H1 (cell line): ENCODE measurements at regions not wholly inside any gene's neighbourhood (a gene's known extent, or its start where the extent isn't known, plus 50 kb on each side); places are given as distances from the start of the nearest gene placed in this dataset.

ENCODE experiments used
- CTCF ChIA-PET: fragments of 300-600 bp; sonication (Branson Sonifier 250); formaldehyde crosslinking; loops from one replicate; lab custom pipeline; 2021; ENCODE audit not compliant: partially characterized antibody; lab: Charles Lee
- POLR2A ChIA-PET: fragments of 300-600 bp; sonication (Branson Sonifier 250); formaldehyde crosslinking; loops from one replicate; lab custom pipeline; 2021; ENCODE audit warnings: inconsistent platforms; ENCODE audit not compliant: partially characterized antibody; lab: Charles Lee
- DNase-seq, 2 experiments: peaks; one replicate each; pipeline versions ENCODE4 v3.0.0 to v3.0.0-alpha.2; 2010 to 2022; ENCODE audit warnings: low spot score in 2 of 2, low read depth in 1 of 2, mixed read lengths in 1 of 2
- FAIRE-seq: peaks from 2 replicates; lab custom pipeline; 2011; peaks lifted over from hg19 to GRCh38; lab: Jason Lieb, UNC
- H2AFZ ChIP-seq: 2 replicates; pipeline ENCODE4 v1.8.1; 2012; ENCODE audit warnings: low read length, inconsistent platforms
- H2AK5ac ChIP-seq: 2 replicates; pipeline ENCODE4 v1.6.1; 2013; ENCODE audit warnings: low read depth, low read length
- H2BK120ac ChIP-seq: replicated peaks from 2 replicates; pipeline ENCODE3; 2013; ENCODE audit warnings: low read depth, low read length, inconsistent platforms
- H2BK12ac ChIP-seq: 2 replicates; pipeline ENCODE4 v1.6.1; 2013; ENCODE audit warnings: low read depth, low read length
- H2BK15ac ChIP-seq: 2 replicates; pipeline ENCODE4 v1.6.1; 2013; ENCODE audit warnings: low read length
- H2BK20ac ChIP-seq: 2 replicates; pipeline ENCODE4 v1.6.1; 2013; ENCODE audit warnings: low read length
- H2BK5ac ChIP-seq: 2 replicates; pipeline ENCODE4 v1.6.1; 2013; ENCODE audit warnings: low read depth, low read length
- H3K14ac ChIP-seq: 2 replicates; pipeline ENCODE4 v1.6.1; 2013; ENCODE audit warnings: inconsistent platforms; ENCODE audit not compliant: insufficient read length
- H3K18ac ChIP-seq: 2 replicates; pipeline ENCODE4 v1.6.1; 2013; ENCODE audit warnings: low read length; ENCODE audit errors: extremely low read depth
- H3K23ac ChIP-seq: 2 replicates; pipeline ENCODE4 v1.6.1; 2013; ENCODE audit warnings: inconsistent platforms; ENCODE audit not compliant: insufficient read length
- H3K23me2 ChIP-seq: 2 replicates; pipeline ENCODE4 v1.6.1; 2013; ENCODE audit warnings: low read depth, low read length
- H3K27ac ChIP-seq: 2 replicates; pipeline ENCODE4 v1.6.1; 2011; ENCODE audit warnings: low read depth, low read length, inconsistent platforms
- H3K27me3 ChIP-seq, 4 experiments: replicated peaks in 1 of 4; 1 replicate in 1 of 4; 2 replicates in 3 of 4; pipeline versions ENCODE4 v1.6.1 to v1.8.1; 2011 to 2013; ENCODE audit warnings: low read length in 3 of 4, mild to moderate bottlenecking in 3 of 4, inconsistent platforms in 2 of 4, mixed read lengths in 2 of 4, moderate library complexity in 1 of 4; ENCODE audit not compliant: control insufficient read depth in 3 of 4, insufficient read depth in 3 of 4; ENCODE audit errors: extremely low read depth in 1 of 4
- H3K36me3 ChIP-seq, 4 experiments: 2 replicates each; pipeline versions ENCODE4 v1.6.1 to v1.8.1; 2011 to 2013; ENCODE audit warnings: mild to moderate bottlenecking in 4 of 4, low read length in 3 of 4, moderate library complexity in 2 of 4, control low read depth in 1 of 4, inconsistent platforms in 1 of 4; ENCODE audit not compliant: insufficient read depth in 4 of 4, control insufficient read depth in 2 of 4
- H3K4ac ChIP-seq: replicated peaks from 2 replicates; pipeline ENCODE3; 2013; ENCODE audit warnings: low read length, low read depth, mixed read lengths, inconsistent platforms; ENCODE audit not compliant: insufficient read length
- H3K4me1 ChIP-seq, 4 experiments: replicated peaks in 1 of 4; 1 replicate in 1 of 4; 2 replicates in 3 of 4; pipeline versions ENCODE4 v1.6.1 to v1.8.1; 2011 to 2013; ENCODE audit warnings: low read length in 3 of 4, inconsistent platforms in 2 of 4, mixed read lengths in 1 of 4; ENCODE audit not compliant: insufficient read depth in 4 of 4, control insufficient read depth in 3 of 4
- H3K4me2 ChIP-seq, 2 experiments: 2 replicates each; pipeline versions ENCODE4 v1.6.1 to v1.8.1; 2011 to 2013; ENCODE audit warnings: low read depth in 2 of 2, low read length in 2 of 2, control low read depth in 1 of 2, inconsistent platforms in 1 of 2, mild to moderate bottlenecking in 1 of 2; ENCODE audit not compliant: insufficient read depth in 1 of 2
- H3K4me3 ChIP-seq, 4 experiments: fragments of 200-600, 300-600 bp in 1 of 4; sonication (generic), shearing (Covaris generic), sonication (Bioruptor Twin) in 1 of 4; 2 replicates each; pipeline versions ENCODE4 v1.5.1 to v1.8.1; 2011 to 2016; ENCODE audit warnings: low read length in 4 of 4, low read depth in 3 of 4, control low read depth in 2 of 4, inconsistent platforms in 2 of 4, mild to moderate bottlenecking in 2 of 4, mixed read lengths in 1 of 4, moderate library complexity in 1 of 4; ENCODE audit not compliant: insufficient read depth in 2 of 4; ENCODE audit errors: extremely low read depth in 1 of 4
- H3K56ac ChIP-seq: replicated peaks from 2 replicates; pipeline ENCODE3; 2013; ENCODE audit warnings: low read depth, mild to moderate bottlenecking, mixed read lengths, low read length, inconsistent platforms; ENCODE audit not compliant: insufficient read length
- H3K79me1 ChIP-seq: 2 replicates; pipeline ENCODE4 v1.6.1; 2013; ENCODE audit warnings: low read depth, low read length, control low read depth
- H3K79me2 ChIP-seq, 2 experiments: 2 replicates each; pipeline versions ENCODE4 v1.6.1 to v1.8.1; 2012 to 2013; ENCODE audit warnings: low read length in 2 of 2, mild to moderate bottlenecking in 2 of 2, inconsistent platforms in 1 of 2; ENCODE audit not compliant: insufficient read depth in 2 of 2, control insufficient read depth in 1 of 2
- H3K9ac ChIP-seq, 4 experiments: replicated peaks in 1 of 4; 1 replicate in 1 of 4; 2 replicates in 3 of 4; pipeline versions ENCODE4 v1.6.1 to v1.8.1; 2011 to 2013; ENCODE audit warnings: low read depth in 3 of 4, low read length in 3 of 4, control low read depth in 2 of 4, mild to moderate bottlenecking in 2 of 4, moderate library complexity in 2 of 4, inconsistent platforms in 1 of 4; ENCODE audit errors: extremely low read depth in 1 of 4
- H3K9me3 ChIP-seq, 2 experiments: 2 replicates each; pipeline versions ENCODE4 v1.6.1 to v1.8.1; 2012 to 2013; ENCODE audit warnings: mild to moderate bottlenecking in 2 of 2, moderate library complexity in 2 of 2, control low read depth in 1 of 2, inconsistent platforms in 1 of 2, low read depth in 1 of 2, low read length in 1 of 2, mixed read lengths in 1 of 2; ENCODE audit not compliant: insufficient read depth in 2 of 2
- H4K20me1 ChIP-seq, 2 experiments: replicated peaks in 1 of 2; 2 replicates each; pipeline versions ENCODE3 to v1.8.1; 2011 to 2013; ENCODE audit warnings: inconsistent platforms in 2 of 2, low read length in 2 of 2, mild to moderate bottlenecking in 1 of 2; ENCODE audit not compliant: insufficient read depth in 2 of 2, control insufficient read depth in 1 of 2
- H4K5ac ChIP-seq: 2 replicates; pipeline ENCODE4 v1.6.1; 2013; ENCODE audit warnings: low read length, low read depth, mixed read lengths, inconsistent platforms; ENCODE audit not compliant: insufficient read length
- H4K8ac ChIP-seq: 2 replicates; pipeline ENCODE4 v1.8.0; 2013; ENCODE audit warnings: mild to moderate bottlenecking, moderate library complexity, low read length, inconsistent platforms; ENCODE audit not compliant: insufficient read depth; ENCODE audit errors: extremely low read depth
- H4K91ac ChIP-seq: replicated peaks from 2 replicates; pipeline ENCODE3; 2013; ENCODE audit warnings: low read length, mixed read lengths, inconsistent platforms; ENCODE audit not compliant: insufficient read length
- ATF3 ChIP-seq: IDR thresholded peaks from 2 replicates; pipeline ENCODE4 v1.6.1; 2011; ENCODE audit warnings: low read depth, mild to moderate bottlenecking, low read length; ENCODE audit not compliant: insufficient read depth
- CBX8 ChIP-seq: fragments of 300-800, 300-1000 bp; sonication (generic); IDR thresholded peaks from 2 replicates; pipeline ENCODE4 v1.7.1; 2016; ENCODE audit warnings: low read depth, low read length, borderline replicate concordance
- CEBPB ChIP-seq: IDR thresholded peaks from 2 replicates; pipeline ENCODE4 v1.6.1; 2012; ENCODE audit warnings: low read depth, low read length
- FOSL1 ChIP-seq: IDR thresholded peaks from 2 replicates; pipeline ENCODE4 v1.6.1; 2011; ENCODE audit warnings: mild to moderate bottlenecking, low read depth, low read length, moderate library complexity; ENCODE audit not compliant: insufficient read depth
- HDAC2 ChIP-seq, 2 experiments: fragments of 300-600 bp in 1 of 2; sonication (generic) in 1 of 2; IDR thresholded peaks; 2 replicates each; pipeline ENCODE4 v1.6.1; 2011 to 2012; ENCODE audit warnings: low read depth in 2 of 2, low read length in 2 of 2, mild to moderate bottlenecking in 2 of 2, moderate library complexity in 2 of 2, borderline replicate concordance in 1 of 2, inconsistent platforms in 1 of 2
- HDAC6 ChIP-seq: IDR thresholded peaks from one replicate; pipeline ENCODE4 v1.7.1; 2012; ENCODE audit warnings: low read depth, mild to moderate bottlenecking, inconsistent platforms, low read length, moderate library complexity
- JUND ChIP-seq: IDR thresholded peaks from 2 replicates; pipeline ENCODE4 v1.6.1; 2011; ENCODE audit warnings: mild to moderate bottlenecking, improper control_type of control experiment, low read length
- KDM1A ChIP-seq: fragments of 200-600, 300-600 bp; sonication (generic); IDR thresholded peaks from 2 replicates; pipeline ENCODE4 v1.7.1; 2016; ENCODE audit warnings: mild to moderate bottlenecking, low read length, borderline replicate concordance
- POU5F1 ChIP-seq: IDR thresholded peaks from 2 replicates; pipeline ENCODE4 v1.6.1; 2011; ENCODE audit warnings: low read depth, mild to moderate bottlenecking, low read length, moderate library complexity
- RXRA ChIP-seq: IDR thresholded peaks from 2 replicates; pipeline ENCODE4 v1.6.1; 2011; ENCODE audit warnings: low read depth, mild to moderate bottlenecking, low read length, moderate library complexity; ENCODE audit not compliant: insufficient read depth
- SP4 ChIP-seq: IDR thresholded peaks from 2 replicates; pipeline ENCODE4 v1.6.1; 2012; ENCODE audit warnings: low read length, inconsistent platforms
- SUZ12 ChIP-seq: fragments of 200-600 bp; sonication (generic); IDR thresholded peaks from 2 replicates; pipeline ENCODE4 v1.6.1; 2012; ENCODE audit warnings: mild to moderate bottlenecking, inconsistent platforms, low read length, moderate library complexity, mixed read lengths
- USF2 ChIP-seq: IDR thresholded peaks from 2 replicates; pipeline ENCODE4 v1.6.1; 2011; ENCODE audit warnings: low read length, improper control_type of control experiment
- WGBS, 2 experiments: shearing (Covaris generic) in 1 of 2; methylation state at CpG; one replicate each; pipeline versions ENCODE4 v1.1.6 to v1.1.7; 2013 to 2015; ENCODE audit warnings: low lambda C conversion rate in 2 of 2, mixed read lengths in 2 of 2, inconsistent platforms in 1 of 2, low coverage in 1 of 2, missing lambda C conversion rate in 1 of 2; ENCODE audit not compliant: insufficient replicate concordance in 2 of 2, insufficient coverage in 1 of 2, insufficient read length in 1 of 2; ENCODE audit errors: extremely low coverage in 1 of 2, missing lambda C conversion rate in 1 of 2; 5-methylcytosine and 5-hydroxymethylcytosine counted together

- Histone ChIP-seq H4K20me1 (no peaks in the 10 kb centered on the region), H4K8ac (no peak overlapping the region), H2BK5ac (no peak overlapping the region), H3K14ac (no peak overlapping the region), H3K27me3 (no peaks in the 10 kb centered on the region), H3K4ac (no peak overlapping the region), H3K9ac (no peak overlapping the region), H3K79me1 (no peaks in the 10 kb centered on the region), H2BK15ac (no peak overlapping the region), H4K5ac (no peak overlapping the region), H3K56ac (no peak overlapping the region), H3K79me2 (no peaks in the 10 kb centered on the region), H4K91ac (no peak overlapping the region), H3K18ac (no peak overlapping the region), H3K4me2 (no peak overlapping the region), H3K9me3 (no peaks in the 10 kb centered on the region), H2AFZ (no peak overlapping the region), H2BK20ac (no peak overlapping the region), H2AK5ac (no peak overlapping the region), H3K23ac (no peak overlapping the region), H3K4me1 (no peaks in the 10 kb centered on the region), H2BK120ac (no peak overlapping the region), H3K4me3 (no peak overlapping the region), H3K27ac (no peak overlapping the region), H3K23me2 (peaks cover 2% of the 10 kb centered on the region; the same call in 1 of the 2 replicates), H3K36me3 (no peaks in the 10 kb centered on the region), H2BK12ac (no peak overlapping the region)
- CTCF ChIA-PET: interaction anchor here (3.0 kb wide), 1 partner anchor 11 kb away, joined by 13 read pairs; no protein-coding TSS in a partner anchor
- POLR2A ChIA-PET: no interaction called here
- DNase-seq (no peak), FAIRE-seq (no peak)
- 87% methylated on average over 3 of the region's 5 CpGs; no CpG with 5 or more reads in 1 of the 2 experiments for WGBS, 2 experiments
- TF ChIP-seq CBX8 (no peak), FOSL1 (no peak), CEBPB (no peak), JUND (no peak), KDM1A (no peak), ATF3 (no peak), SP4 (no peak), RXRA (no peak), HDAC6 (no peak), SUZ12 (no peak), POU5F1 (no peak), USF2 (no peak), HDAC2 (IDR thresholded peaks at IDR 0.05; ENCODE audit: borderline replicate concordance in 1 of 2, low read depth in 2 of 2, low read length in 2 of 2) (no peak)
These were observed 243.7 kb downstream of the BLID start for GRCh38 chr11:121872356-121872755.
